ENCODE measurements at regions not wholly inside any gene's neighbourhood (a gene's known extent, or its start where the extent isn't known, plus 50 kb on each side); places are given as distances from the start of the nearest gene placed in this dataset.
"Not testable (repeated sequence)": the region's sequence is repeated elsewhere in the genome, so short reads cannot be mapped to it uniquely, and the experiment has no call there.

GRCh38 chrX:113892401-113892800 is 691.5 kb upstream of the HTR2C start:
- DNase-seq: no peak

GRCh38 chrX:113873056-113873455 is 710.8 kb upstream of the HTR2C start:
- no peak for DNase-seq

- DNase-seq: no peak
Measured at GRCh38 chrX:113868711-113869110, 715.2 kb upstream of the HTR2C start.

- no peak for DNase-seq
Measured at GRCh38 chrX:113868177-113868576, 715.7 kb upstream of the HTR2C start.

- no peak for DNase-seq
Measured at GRCh38 chrX:113849408-113849807, 734.5 kb upstream of the HTR2C start.

- no peak for DNase-seq
Measured at GRCh38 chrX:113833096-113834055, 750.5 kb upstream of the HTR2C start.

GRCh38 chrX:113828470-113828869 is 755.4 kb upstream of the HTR2C start:
- DNase-seq: no peak

GRCh38 chrX:113818346-113818745 is 765.5 kb upstream of the HTR2C start:
- no peak for DNase-seq

- DNase-seq: no peak
Measured at GRCh38 chrX:113804819-113805218, 779.1 kb upstream of the HTR2C start.

GRCh38 chrX:113804291-113804690 is 779.6 kb upstream of the HTR2C start:
- no peak for DNase-seq

- DNase-seq: no peak
Measured at GRCh38 chrX:113802837-113803236, 781.0 kb upstream of the HTR2C start.

GRCh38 chrX:113800955-113801354 is 782.9 kb upstream of the HTR2C start:
- DNase-seq: no peak

- no peak for DNase-seq
Measured at GRCh38 chrX:113793563-113793962, 790.3 kb upstream of the HTR2C start.

GRCh38 chrX:113790987-113791386 is 792.9 kb upstream of the HTR2C start:
- no peak for DNase-seq

GRCh38 chrX:113784754-113785153 is 799.1 kb upstream of the HTR2C start:
- DNase-seq: not testable (repeated sequence)

- DNase-seq: no peak
Measured at GRCh38 chrX:113770806-113771205, 813.1 kb upstream of the HTR2C start.

GRCh38 chrX:113770071-113770470 is 813.8 kb upstream of the HTR2C start:
- no peak for DNase-seq

- no peak for DNase-seq
Measured at GRCh38 chrX:113759422-113759821, 824.5 kb upstream of the HTR2C start.

GRCh38 chrX:113747274-113747973 is 836.5 kb upstream of the HTR2C start:
- no peak for DNase-seq

- DNase-seq: no peak
Measured at GRCh38 chrX:113743069-113743468, 840.8 kb upstream of the HTR2C start.

- no peak for DNase-seq
Measured at GRCh38 chrX:113741744-113742143, 842.1 kb upstream of the HTR2C start.

GRCh38 chrX:113728937-113729336 is 854.9 kb upstream of the HTR2C start:
- no peak for DNase-seq

- DNase-seq: no peak
Measured at GRCh38 chrX:113726898-113727297, 857.0 kb upstream of the HTR2C start.

- DNase-seq: no peak
Measured at GRCh38 chrX:113726466-113726865, 857.4 kb upstream of the HTR2C start.
